Body of pancreas (tissue), 4 donors: ENCODE measurements at regions not wholly inside any gene's neighbourhood (a gene's known extent, or its start where the extent isn't known, plus 50 kb on each side); places are given as distances from the start of the nearest gene placed in this dataset.

Experiments used
- CTCF ChIP-seq, 7 experiments: fragments of 450-650 bp in 4 of 7; fragments of 200-600 bp in 3 of 7; sonication (generic) in 3 of 7; IDR thresholded peaks; one replicate each; pipeline ENCODE4 v1.5.1; 2016 to 2019; ENCODE audit warnings: antibody characterized with exemption in 7 of 7
- POLR2A ChIP-seq, 3 donors: fragments of 450-650 bp; IDR thresholded peaks; one replicate each; pipeline ENCODE4 v1.6.1; 2016; ENCODE audit warnings: antibody characterized with exemption in 3 of 3, mild to moderate bottlenecking in 2 of 3

DNA sequence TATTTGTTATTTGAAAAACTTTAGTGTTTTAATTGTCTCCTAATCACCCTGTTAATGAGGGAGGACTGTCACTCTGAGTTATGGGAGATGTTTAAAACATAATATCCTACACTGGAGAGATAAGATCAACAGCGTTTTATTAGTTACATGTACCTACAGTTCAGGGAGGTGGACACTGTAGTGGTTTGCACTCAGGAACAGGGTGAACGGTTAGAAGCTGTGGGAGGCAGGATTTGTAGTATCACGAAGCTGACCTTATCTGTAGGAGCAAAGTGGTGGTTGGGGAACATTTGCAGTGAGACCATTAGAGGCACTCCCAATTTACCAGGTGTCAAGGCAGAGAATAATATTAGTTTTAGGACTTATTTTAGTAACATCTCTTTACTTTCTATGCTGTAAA lies 193.3 kb upstream of the KCND2 start:
- no peak for TF ChIP-seq CTCF (IDR thresholded peaks at IDR 0.05)
- TF ChIP-seq POLR2A (IDR thresholded peaks at IDR 0.05) = no peak
